HG03342 (cell line): ENCODE measurements at regions not wholly inside any gene's neighbourhood (a gene's known extent, or its start where the extent isn't known, plus 50 kb on each side); places are given as distances from the start of the nearest gene placed in this dataset.

Experiments used
- ATAC-seq: cut with Tn5 transposase; IDR thresholded peaks from one replicate; pipeline ENCODE4 v1.9.1; 2021; ENCODE audit warnings: mild to moderate bottlenecking, moderate library complexity; ENCODE audit not compliant: unreplicated experiment

- ATAC-seq, result no peak
These were observed 271.1 kb upstream of the TNRC6C start for GRCh38 chr17:77687417-77687816.

GRCh38 chr17:77687921-77688320 is 270.6 kb upstream of the TNRC6C start:
- ATAC-seq, result no peak

GRCh38 chr17:77688369-77688768 is 270.1 kb upstream of the TNRC6C start:
- ATAC-seq, result no peak

- no peak for ATAC-seq
These were observed 268.0 kb upstream of the TNRC6C start for GRCh38 chr17:77690271-77691161.

GRCh38 chr17:77691216-77692085 is 267.1 kb upstream of the TNRC6C start:
- ATAC-seq, result no peak

GRCh38 chr17:77692571-77693161 is 265.8 kb upstream of the TNRC6C start:
- no peak for ATAC-seq

GRCh38 chr17:77693301-77693700 is 265.2 kb upstream of the TNRC6C start:
- ATAC-seq, result no peak

GRCh38 chr17:77693776-77694175 is 264.7 kb upstream of the TNRC6C start:
- no peak for ATAC-seq

GRCh38 chr17:77694391-77695363 is 263.8 kb upstream of the TNRC6C start:
- ATAC-seq, result no peak

- no peak for ATAC-seq
These were observed 263.1 kb upstream of the TNRC6C start for GRCh38 chr17:77695386-77695785.

GRCh38 chr17:77696151-77696720 is 262.3 kb upstream of the TNRC6C start:
- ATAC-seq, result no peak

- ATAC-seq, result no peak
These were observed 261.6 kb upstream of the TNRC6C start for GRCh38 chr17:77696721-77697460.

GRCh38 chr17:77697480-77698400 is 260.8 kb upstream of the TNRC6C start:
- no peak for ATAC-seq

GRCh38 chr17:77698903-77699623 is 259.4 kb upstream of the TNRC6C start:
- ATAC-seq, result no peak

GRCh38 chr17:77700165-77700881 is 258.2 kb upstream of the TNRC6C start:
- no peak for ATAC-seq

- ATAC-seq, result no peak
These were observed 256.5 kb upstream of the TNRC6C start for GRCh38 chr17:77701996-77702395.
